Calu3 (cell line): ENCODE measurements at regions not wholly inside any gene's neighbourhood (a gene's known extent, or its start where the extent isn't known, plus 50 kb on each side); places are given as distances from the start of the nearest gene placed in this dataset.
"Not testable (repeated sequence)": the region's sequence is repeated elsewhere in the genome, so short reads cannot be mapped to it uniquely, and the experiment has no call there.

ENCODE experiments used
- BruUV-seq: library from RNA; stranded (reverse); fragments of 400-500 nt; replicated peaks from 2 replicates; lab custom pipeline; 2021; lab: Mats Ljungman, UMichigan
- CTCF ChIA-PET: fragments of 300-600 bp; sonication (Branson Sonifier 250); formaldehyde crosslinking; loops from one replicate; lab custom pipeline; 2022; ENCODE audit warnings: antibody characterized with exemption; lab: Charles Lee
- DNase-seq: peaks from one replicate; pipeline ENCODE4 v3.0.0; 2022
- H3K27ac Mint-ChIP-seq: one replicate; pipeline ENCODE4 v1.8.0; 2022; ENCODE audit warnings: mixed read lengths; ENCODE audit not compliant: unreplicated experiment
- H3K27me3 Mint-ChIP-seq: one replicate; pipeline ENCODE4 v1.8.0; 2022; ENCODE audit warnings: mixed read lengths; ENCODE audit not compliant: unreplicated experiment
- H3K36me3 Mint-ChIP-seq: one replicate; pipeline ENCODE4 v1.8.0; 2022; ENCODE audit warnings: mild to moderate bottlenecking, moderate library complexity, mixed read lengths; ENCODE audit not compliant: insufficient read depth, unreplicated experiment
- H3K4me1 Mint-ChIP-seq: one replicate; pipeline ENCODE4 v1.8.0; 2022; ENCODE audit warnings: mild to moderate bottlenecking, low read depth, mixed read lengths; ENCODE audit not compliant: unreplicated experiment
- H3K4me3 Mint-ChIP-seq: one replicate; pipeline ENCODE4 v1.8.0; 2022; ENCODE audit warnings: mild to moderate bottlenecking, low read depth, moderate library complexity, mixed read lengths; ENCODE audit not compliant: unreplicated experiment
- H3K9me3 Mint-ChIP-seq: one replicate; pipeline ENCODE4 v1.8.0; 2022; ENCODE audit warnings: low read depth, mixed read lengths; ENCODE audit not compliant: unreplicated experiment
- CTCF ChIP-seq: fragments of 200-600 bp; IDR thresholded peaks from one replicate; pipeline ENCODE4 v1.8.0; 2022; ENCODE audit warnings: antibody characterized with exemption; ENCODE audit not compliant: unreplicated experiment
- intact Hi-C: fragments of 100-400 bp; cut with micrococcal nuclease; formaldehyde crosslinking; loops from one replicate; pipeline ENCODE4 v1.10.0; 2022; ENCODE audit not compliant: unreplicated experiment

- no peak for DNase-seq
- Mint-ChIP-seq H3K4me1 (peaks cover 15% of the 10 kb centered on the region), H3K9me3 (peaks cover 3% of the 10 kb centered on the region), H3K4me3 (no peak overlapping the region), H3K36me3 (peaks cover 16% of the 10 kb centered on the region), H3K27me3 (peaks cover 17% of the 10 kb centered on the region), H3K27ac (no peak overlapping the region)
- no peak for TF ChIP-seq CTCF
- BruUV-seq, result no TSS peak
- CTCF ChIA-PET, result no interaction called here
- intact Hi-C loops, result no loop called here
These were observed 167.5 kb downstream of the PRKX start for GRCh38 chrX:3545901-3546300.

GRCh38 chrX:3541336-3541735 is 172.1 kb downstream of the PRKX start:
- peaks cover 42% of the 10 kb centered on the region for H3K27me3 Mint-ChIP-seq
- no TSS peak for BruUV-seq
- intact Hi-C loops, result no loop called here
- H3K27ac Mint-ChIP-seq, result no peak overlapping the region
- no peak for TF ChIP-seq CTCF
- H3K4me1 Mint-ChIP-seq, result no peaks in the 10 kb centered on the region
- H3K36me3 Mint-ChIP-seq, result no peaks in the 10 kb centered on the region
- DNase-seq, result no peak
- CTCF ChIA-PET, result no interaction called here
- peaks cover 3% of the 10 kb centered on the region for H3K9me3 Mint-ChIP-seq
- H3K4me3 Mint-ChIP-seq, result no peak overlapping the region

GRCh38 chrX:3540105-3540504 is 173.3 kb downstream of the PRKX start:
- TF ChIP-seq CTCF, result no peak
- DNase-seq, result no peak
- H3K36me3 Mint-ChIP-seq, result no peaks in the 10 kb centered on the region
- BruUV-seq, result no TSS peak
- no peaks in the 10 kb centered on the region for H3K4me1 Mint-ChIP-seq
- peaks cover 7% of the 10 kb centered on the region for H3K9me3 Mint-ChIP-seq
- intact Hi-C loops, result no loop called here
- H3K27ac Mint-ChIP-seq, result no peak overlapping the region
- CTCF ChIA-PET, result no interaction called here
- peaks cover 53% of the 10 kb centered on the region for H3K27me3 Mint-ChIP-seq
- no peak overlapping the region for H3K4me3 Mint-ChIP-seq

GRCh38 chrX:3532581-3533085 is 180.8 kb downstream of the PRKX start:
- intact Hi-C loops, result no loop called here
- Mint-ChIP-seq H3K4me1 (no peaks in the 10 kb centered on the region), H3K4me3 (no peak overlapping the region), H3K27me3 (peaks cover 30% of the 10 kb centered on the region), H3K36me3 (no peaks in the 10 kb centered on the region), H3K9me3 (peaks cover 5% of the 10 kb centered on the region), H3K27ac (no peak overlapping the region)
- CTCF ChIA-PET, result interaction anchor here (1.1 kb wide), 1 partner anchor 16 kb away, joined by 3 read pairs; no protein-coding TSS in a partner anchor
- no TSS peak for BruUV-seq
- no peak for DNase-seq
- no peak for TF ChIP-seq CTCF

- DNase-seq, intact Hi-C loops, H3K9me3 Mint-ChIP-seq, BruUV-seq, H3K27ac Mint-ChIP-seq, H3K4me3 Mint-ChIP-seq, H3K36me3 Mint-ChIP-seq, H3K4me1 Mint-ChIP-seq: not testable (repeated sequence)
- H3K27me3 Mint-ChIP-seq, result peaks cover 27% of the 10 kb centered on the region
- CTCF ChIA-PET, result interaction anchor here (1.1 kb wide), 1 partner anchor 17 kb away, joined by 3 read pairs; no protein-coding TSS in a partner anchor
These were observed 182.0 kb downstream of the PRKX start for GRCh38 chrX:3531435-3531834.
